ENCODE measurements at regions not wholly inside any gene's neighbourhood (a gene's known extent, or its start where the extent isn't known, plus 50 kb on each side); places are given as distances from the start of the nearest gene placed in this dataset.

GRCh38 chr12:88662093-88662492 is 81.8 kb upstream of the KITLG start:
- H3K4me1 ChIP-seq (ENCODE audit: insufficient read depth): no peaks in the 10 kb centered on the region
- H3K27me3 ChIP-seq: no peaks in the 10 kb centered on the region
- H3K36me3 ChIP-seq (replicated peaks; ENCODE audit: insufficient read depth, low read depth): no peaks in the 10 kb centered on the region
- H2AFZ ChIP-seq: no peak overlapping the region
- no peak overlapping the region for H3K4me3 ChIP-seq
- H3K27ac ChIP-seq: no peak overlapping the region
- no peak overlapping the region for H3K4me2 ChIP-seq
- no peaks in the 10 kb centered on the region for H3K9me2 ChIP-seq (replicated peaks; ENCODE audit: insufficient read depth)
- no peaks in the 10 kb centered on the region for H3K79me2 ChIP-seq
- H3K9me3 ChIP-seq (ENCODE audit: low read depth): no peaks in the 10 kb centered on the region
- 92% methylated on average over 1 of the region's 1 CpG for WGBS (ENCODE audit: low lambda C conversion rate, missing lambda C conversion rate)
- no peaks in the 10 kb centered on the region for H4K20me1 ChIP-seq (ENCODE audit: insufficient read depth, poor library complexity, severe bottlenecking)
- TF ChIP-seq EZH2 (IDR thresholded peaks at IDR 0.05; ENCODE audit: borderline replicate concordance) (no peak), CTCF (IDR thresholded peaks at IDR 0.05; ENCODE audit: poor library complexity) (no peak), EZH2phosphoT487 (IDR thresholded peaks at IDR 0.05; ENCODE audit: low read depth, severe bottlenecking, unreplicated experiment) (no peak)
- no peak for DNase-seq (ENCODE audit: low spot score)

- Histone ChIP-seq H3K4me3 (no peak overlapping the region), H2AFZ (no peak overlapping the region), H3K4me2 (no peak overlapping the region), H3K4me1 (ENCODE audit: insufficient read depth) (no peaks in the 10 kb centered on the region), H4K20me1 (ENCODE audit: insufficient read depth, poor library complexity, severe bottlenecking) (no peaks in the 10 kb centered on the region), H3K79me2 (no peaks in the 10 kb centered on the region), H3K27me3 (no peaks in the 10 kb centered on the region), H3K27ac (no peak overlapping the region), H3K36me3 (replicated peaks; ENCODE audit: insufficient read depth, low read depth) (no peaks in the 10 kb centered on the region), H3K9me3 (ENCODE audit: low read depth) (no peaks in the 10 kb centered on the region), H3K9me2 (replicated peaks; ENCODE audit: insufficient read depth) (no peaks in the 10 kb centered on the region)
- TF ChIP-seq EZH2 (IDR thresholded peaks at IDR 0.05; ENCODE audit: borderline replicate concordance) (no peak), CTCF (IDR thresholded peaks at IDR 0.05; ENCODE audit: poor library complexity) (no peak)
- DNase-seq (ENCODE audit: low spot score): no peak
Measured at GRCh38 chr12:88658009-88658408, 77.7 kb upstream of the KITLG start.

- no peaks in the 10 kb centered on the region for H3K9me3 ChIP-seq (ENCODE audit: low read depth)
- no peaks in the 10 kb centered on the region for H3K9me2 ChIP-seq (replicated peaks; ENCODE audit: insufficient read depth)
- no peak overlapping the region for H3K4me3 ChIP-seq
- TF ChIP-seq EZH2 (IDR thresholded peaks at IDR 0.05; ENCODE audit: borderline replicate concordance) (no peak), CTCF (IDR thresholded peaks at IDR 0.05; ENCODE audit: poor library complexity) (no peak), EZH2phosphoT487 (IDR thresholded peaks at IDR 0.05; ENCODE audit: low read depth, severe bottlenecking, unreplicated experiment) (no peak)
- H3K4me2 ChIP-seq: no peak overlapping the region
- H3K27ac ChIP-seq: no peak overlapping the region
- H3K4me1 ChIP-seq (ENCODE audit: insufficient read depth): no peaks in the 10 kb centered on the region
- H4K20me1 ChIP-seq (ENCODE audit: insufficient read depth, poor library complexity, severe bottlenecking): no peaks in the 10 kb centered on the region
- no peaks in the 10 kb centered on the region for H3K27me3 ChIP-seq
- no peak for DNase-seq (ENCODE audit: low spot score)
- H3K36me3 ChIP-seq (replicated peaks; ENCODE audit: insufficient read depth, low read depth): no peaks in the 10 kb centered on the region
- H3K79me2 ChIP-seq: no peaks in the 10 kb centered on the region
- H2AFZ ChIP-seq: no peak overlapping the region
Measured at GRCh38 chr12:88650715-88651114, 70.4 kb upstream of the KITLG start.

GRCh38 chr12:88648625-88649024 is 68.4 kb upstream of the KITLG start:
- no peaks in the 10 kb centered on the region for H3K4me1 ChIP-seq (ENCODE audit: insufficient read depth)
- H3K4me3 ChIP-seq: no peak overlapping the region
- H3K9me2 ChIP-seq (replicated peaks; ENCODE audit: insufficient read depth): no peaks in the 10 kb centered on the region
- no peak overlapping the region for H3K27ac ChIP-seq
- H2AFZ ChIP-seq: no peak overlapping the region
- WGBS (ENCODE audit: low lambda C conversion rate, missing lambda C conversion rate): 100% methylated on average over 1 of the region's 1 CpG
- H3K79me2 ChIP-seq: no peaks in the 10 kb centered on the region
- TF ChIP-seq CTCF (IDR thresholded peaks at IDR 0.05; ENCODE audit: poor library complexity): no peak
- no peak for TF ChIP-seq EZH2phosphoT487 (IDR thresholded peaks at IDR 0.05; ENCODE audit: low read depth, severe bottlenecking, unreplicated experiment)
- TF ChIP-seq EZH2 (IDR thresholded peaks at IDR 0.05; ENCODE audit: borderline replicate concordance): no peak
- H3K27me3 ChIP-seq: no peaks in the 10 kb centered on the region
- H4K20me1 ChIP-seq (ENCODE audit: insufficient read depth, poor library complexity, severe bottlenecking): no peaks in the 10 kb centered on the region
- H3K36me3 ChIP-seq (replicated peaks; ENCODE audit: insufficient read depth, low read depth): no peaks in the 10 kb centered on the region
- DNase-seq (ENCODE audit: low spot score): no peak
- no peak overlapping the region for H3K4me2 ChIP-seq
- no peaks in the 10 kb centered on the region for H3K9me3 ChIP-seq (ENCODE audit: low read depth)

All from hepatocyte (in vitro differentiated cells).